Retinal pigment epithelial cell (primary cell): ENCODE measurements at regions not wholly inside any gene's neighbourhood (a gene's known extent, or its start where the extent isn't known, plus 50 kb on each side); places are given as distances from the start of the nearest gene placed in this dataset.
"Not testable (repeated sequence)": the region's sequence is repeated elsewhere in the genome, so short reads cannot be mapped to it uniquely, and the experiment has no call there.

ENCODE experiments used
- DNase-seq: peaks from one replicate; pipeline ENCODE4 v3.0.0-alpha.2; 2010; ENCODE audit warnings: low read depth
- H3K4me3 ChIP-seq: 2 replicates; pipeline ENCODE4 v1.5.1; 2011; ENCODE audit warnings: mild to moderate bottlenecking, low read length, control low read depth, moderate library complexity
- CTCF ChIP-seq: conservative IDR thresholded peaks from 2 replicates; pipeline ENCODE4 v1.5.1; 2011; ENCODE audit warnings: low read depth, low read length, control low read depth, inconsistent platforms

DNA sequence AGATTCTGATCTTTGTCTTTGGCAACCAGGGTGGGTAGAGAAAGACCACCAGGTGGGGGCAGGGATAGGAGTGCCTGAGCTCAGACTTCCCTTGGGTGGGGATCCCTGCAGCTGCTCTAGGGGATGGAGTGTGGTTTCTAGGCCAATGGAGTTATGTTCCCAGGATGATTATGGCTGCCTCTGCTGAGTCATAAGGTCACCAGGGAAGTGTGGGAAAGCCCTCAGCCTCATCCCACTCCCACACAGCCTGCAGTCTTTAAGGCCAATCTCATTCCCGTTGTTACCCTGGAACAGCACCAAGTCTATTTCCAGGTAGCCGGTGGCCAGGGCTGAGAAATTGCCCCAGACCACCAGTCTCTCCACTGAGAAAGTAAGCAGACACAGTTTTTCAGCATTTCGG, 2269.3 kb upstream of the RAG2 start:
- no peak for TF ChIP-seq CTCF
- no peak for DNase-seq
- H3K4me3 ChIP-seq: no peak overlapping the region

GRCh38 chr11:38865922-38866321, 2267.9 kb upstream of the RAG2 start:
- no peak for DNase-seq
- TF ChIP-seq CTCF: no peak
- H3K4me3 ChIP-seq: no peak overlapping the region

GRCh38 chr11:38842991-38843390, 2245.0 kb upstream of the RAG2 start:
- no peak for DNase-seq

DNA sequence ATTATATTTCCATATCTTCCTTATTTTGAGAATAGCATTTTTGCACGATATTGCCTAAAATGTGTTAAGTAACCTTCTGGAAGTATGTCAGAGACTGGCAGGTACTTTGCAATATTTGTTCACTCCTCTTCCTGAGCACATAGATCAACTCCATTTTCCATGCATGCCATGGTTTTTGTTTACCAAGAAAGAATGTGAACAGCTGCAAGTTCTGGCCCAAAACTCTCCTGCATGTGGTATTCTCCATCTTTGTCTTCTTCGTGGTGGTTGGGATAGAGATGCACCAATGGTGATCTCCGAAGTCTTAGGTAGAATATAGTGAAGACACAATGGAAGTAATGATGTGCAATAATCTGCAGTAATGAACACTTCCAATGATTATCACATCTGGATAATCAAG, 2241.0 kb upstream of the RAG2 start:
- DNase-seq: no peak
- H3K4me3 ChIP-seq: no peak overlapping the region
- TF ChIP-seq CTCF: no peak

More at GRCh38 chr11:38842991-38843390, 2245.0 kb upstream of the RAG2 start:
- H3K4me3 ChIP-seq: no peak overlapping the region
- no peak for TF ChIP-seq CTCF

DNA sequence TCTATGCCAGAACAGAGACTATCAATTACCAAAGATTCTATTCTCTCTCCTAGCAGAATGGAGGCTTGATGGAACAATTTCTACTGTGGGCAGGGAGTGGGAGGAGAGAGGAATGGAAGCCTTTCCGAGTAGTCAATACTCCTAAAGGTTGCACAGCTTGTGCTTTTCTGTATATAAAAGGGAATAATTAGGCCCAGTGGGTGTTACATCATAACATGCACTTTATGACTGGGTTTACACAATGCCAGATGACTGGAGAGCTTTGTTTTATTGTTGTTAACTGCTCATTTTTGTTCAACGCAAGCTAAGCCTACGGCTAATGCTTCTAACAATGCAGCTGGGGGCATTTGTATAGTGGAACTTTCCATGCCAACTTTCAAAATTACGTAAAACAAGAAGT, 2237.9 kb upstream of the RAG2 start:
- no peak for TF ChIP-seq CTCF
- no peak overlapping the region for H3K4me3 ChIP-seq
- no peak for DNase-seq

- TF ChIP-seq CTCF: peak; percentile 52
- no peak overlapping the region for H3K4me3 ChIP-seq
- DNase-seq: no peak
These were observed 2226.5 kb upstream of the RAG2 start for GRCh38 chr11:38824573-38824972.

- DNase-seq, H3K4me3 ChIP-seq: not testable (repeated sequence)
These were observed 2223.8 kb upstream of the RAG2 start for GRCh38 chr11:38821786-38822185.

GRCh38 chr11:38819981-38820380, 2221.9 kb upstream of the RAG2 start:
- DNase-seq: no peak
- TF ChIP-seq CTCF: no peak
- H3K4me3 ChIP-seq: no peak overlapping the region
